ENCODE measurements at regions not wholly inside any gene's neighbourhood (a gene's known extent, or its start where the extent isn't known, plus 50 kb on each side); places are given as distances from the start of the nearest gene placed in this dataset.

GRCh38 chr2:62304429-62305417 lies 108.8 kb downstream of the B3GNT2 start (continued):
- TF ChIP-seq ZNF384 (IDR thresholded peaks at IDR 0.05; ENCODE audit: low read depth, low read length) = no peak
- peak; percentile 89 for TF ChIP-seq EP400 (IDR thresholded peaks at IDR 0.05)
- TF ChIP-seq CHCHD3 (CRISPR knock-in tag; IDR thresholded peaks at IDR 0.05) = no peak
- TF ChIP-seq ZBTB17 (CRISPR knock-in tag; IDR thresholded peaks at IDR 0.05) = peak; percentile 67; the same call in 1 of the 2 replicates
- TF ChIP-seq HDAC3 (IDR thresholded peaks at IDR 0.05; ENCODE audit: borderline replicate concordance, partially characterized antibody) = no peak
- no peak for TF ChIP-seq GTF2F1 (IDR thresholded peaks at IDR 0.05; ENCODE audit: low read depth, low read length)
- TF ChIP-seq, protein P1, sequence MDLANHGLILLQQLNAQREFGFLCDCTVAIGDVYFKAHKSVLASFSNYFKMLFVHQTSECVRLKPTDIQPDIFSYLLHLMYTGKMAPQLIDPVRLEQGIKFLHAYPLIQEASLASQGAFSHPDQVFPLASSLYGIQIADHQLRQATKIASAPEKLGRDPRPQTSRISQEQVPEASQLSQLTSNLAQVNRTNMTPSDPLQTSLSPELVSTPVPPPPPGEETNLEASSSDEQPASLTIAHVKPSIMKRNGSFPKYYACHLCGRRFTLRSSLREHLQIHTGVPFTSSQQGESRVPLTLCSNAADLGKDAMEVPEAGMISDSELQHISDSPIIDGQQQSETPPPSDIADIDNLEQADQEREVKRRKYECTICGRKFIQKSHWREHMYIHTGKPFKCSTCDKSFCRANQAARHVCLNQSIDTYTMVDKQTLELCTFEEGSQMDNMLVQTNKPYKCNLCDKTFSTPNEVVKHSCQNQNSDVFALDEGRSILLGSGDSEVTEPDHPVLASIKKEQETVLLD (IDR thresholded peaks at IDR 0.05) = no peak
- TF ChIP-seq FOXA1 (IDR thresholded peaks at IDR 0.05; ENCODE audit: borderline replicate concordance) = no peak
- TF ChIP-seq BACH1 (tag; IDR thresholded peaks at IDR 0.05) = peak; percentile 79
- no peak for TF ChIP-seq SMAD2 (IDR thresholded peaks at IDR 0.05; ENCODE audit: low read depth, low read length)
- peak; percentile 57; the same call in 1 of the 2 replicates for TF ChIP-seq POLR2H (tag; IDR thresholded peaks at IDR 0.05; ENCODE audit: low read depth)
- TF ChIP-seq NFRKB (IDR thresholded peaks at IDR 0.05; ENCODE audit: low read depth) = peak; percentile 92
- peak; percentile 89 for TF ChIP-seq ZKSCAN8 (CRISPR knock-in tag; IDR thresholded peaks at IDR 0.05)
- peak in 1 of 2 experiments; percentile 84; a peak in 2 of 4 replicates for TF ChIP-seq ZNF639 (CRISPR knock-in tag; conservative IDR thresholded peaks at IDR 0.05 in 1 of 2, IDR thresholded peaks at IDR 0.05 in 1 of 2)
- no peak for TF ChIP-seq KLF13 (tag; IDR thresholded peaks at IDR 0.05; ENCODE audit: borderline replicate concordance, low read depth)
- TF ChIP-seq, protein P2, sequence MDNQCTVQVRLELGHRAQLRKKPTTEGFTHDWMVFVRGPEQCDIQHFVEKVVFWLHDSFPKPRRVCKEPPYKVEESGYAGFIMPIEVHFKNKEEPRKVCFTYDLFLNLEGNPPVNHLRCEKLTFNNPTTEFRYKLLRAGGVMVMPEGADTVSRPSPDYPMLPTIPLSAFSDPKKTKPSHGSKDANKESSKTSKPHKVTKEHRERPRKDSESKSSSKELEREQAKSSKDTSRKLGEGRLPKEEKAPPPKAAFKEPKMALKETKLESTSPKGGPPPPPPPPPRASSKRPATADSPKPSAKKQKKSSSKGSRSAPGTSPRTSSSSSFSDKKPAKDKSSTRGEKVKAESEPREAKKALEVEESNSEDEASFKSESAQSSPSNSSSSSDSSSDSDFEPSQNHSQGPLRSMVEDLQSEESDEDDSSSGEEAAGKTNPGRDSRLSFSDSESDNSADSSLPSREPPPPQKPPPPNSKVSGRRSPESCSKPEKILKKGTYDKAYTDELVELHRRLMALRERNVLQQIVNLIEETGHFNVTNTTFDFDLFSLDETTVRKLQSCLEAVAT (IDR thresholded peaks at IDR 0.05) = no peak
- TF ChIP-seq SIN3B (IDR thresholded peaks at IDR 0.05; ENCODE audit: low read depth) = no peak
- no peak for TF ChIP-seq MTA2 (IDR thresholded peaks at IDR 0.05; ENCODE audit: low read depth)
- no peak for TF ChIP-seq TCFL5 (CRISPR knock-in tag; conservative IDR thresholded peaks at IDR 0.05)
- TF ChIP-seq, protein P3, sequence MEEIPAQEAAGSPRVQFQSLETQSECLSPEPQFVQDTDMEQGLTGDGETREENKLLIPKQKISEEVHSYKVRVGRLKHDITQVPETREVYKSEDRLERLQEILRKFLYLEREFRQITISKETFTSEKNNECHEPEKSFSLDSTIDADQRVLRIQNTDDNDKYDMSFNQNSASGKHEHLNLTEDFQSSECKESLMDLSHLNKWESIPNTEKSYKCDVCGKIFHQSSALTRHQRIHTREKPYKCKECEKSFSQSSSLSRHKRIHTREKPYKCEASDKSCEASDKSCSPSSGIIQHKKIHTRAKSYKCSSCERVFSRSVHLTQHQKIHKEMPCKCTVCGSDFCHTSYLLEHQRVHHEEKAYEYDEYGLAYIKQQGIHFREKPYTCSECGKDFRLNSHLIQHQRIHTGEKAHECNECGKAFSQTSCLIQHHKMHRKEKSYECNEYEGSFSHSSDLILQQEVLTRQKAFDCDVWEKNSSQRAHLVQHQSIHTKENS (CRISPR knock-in tag; IDR thresholded peaks at IDR 0.05) = no peak
- peak; percentile 89; the same call in 1 of the 2 replicates for TF ChIP-seq ZEB2 (IDR thresholded peaks at IDR 0.05)
- peak; percentile 86 for TF ChIP-seq GABPB1 (CRISPR knock-in tag; IDR thresholded peaks at IDR 0.05)
- TF ChIP-seq ELF2 (CRISPR knock-in tag; IDR thresholded peaks at IDR 0.05) = peak; percentile 52; the same call in 1 of the 2 replicates
